ENCODE measurements at regions not wholly inside any gene's neighbourhood (a gene's known extent, or its start where the extent isn't known, plus 50 kb on each side); places are given as distances from the start of the nearest gene placed in this dataset.
A peak's percentile ranks its signal among the peaks of the same experiment; 100 is the strongest.
"Not testable (repeated sequence)": the region's sequence is repeated elsewhere in the genome, so short reads cannot be mapped to it uniquely, and the experiment has no call there.

GRCh38 chr10:4902571-4903011 lies 60.6 kb upstream of the AKR1C1 start:
- no peak overlapping the region for H3K4me3 ChIP-seq (ENCODE audit: low read depth, low read length)
- TF ChIP-seq CTCF (IDR thresholded peaks at IDR 0.05; ENCODE audit: insufficient read depth, low read depth, low read length): no peak
- peak; percentile 39 for DNase-seq (ENCODE audit: low read depth)

- not testable (repeated sequence) for H3K4me3 ChIP-seq (ENCODE audit: low read depth, low read length); DNase-seq (ENCODE audit: low read depth)
These were observed 60.1 kb upstream of the AKR1C1 start for GRCh38 chr10:4903126-4903525.

GRCh38 chr10:4903675-4904074 lies 59.5 kb upstream of the AKR1C1 start:
- H3K4me3 ChIP-seq (ENCODE audit: low read depth, low read length); DNase-seq (ENCODE audit: low read depth): not testable (repeated sequence)

- H3K4me3 ChIP-seq (ENCODE audit: low read depth, low read length): no peak overlapping the region
- no peak for TF ChIP-seq CTCF (IDR thresholded peaks at IDR 0.05; ENCODE audit: insufficient read depth, low read depth, low read length)
- no peak for DNase-seq (ENCODE audit: low read depth)
These were observed 54.1 kb upstream of the AKR1C1 start for GRCh38 chr10:4909118-4909517.
